Brain microvascular endothelial cell (primary cell): ENCODE measurements at regions not wholly inside any gene's neighbourhood (a gene's known extent, or its start where the extent isn't known, plus 50 kb on each side); places are given as distances from the start of the nearest gene placed in this dataset.

Experiments
- DNase-seq: peaks from one replicate; pipeline ENCODE4 v3.0.0-alpha.2; 2020
- H3K27ac ChIP-seq: fragments of 250-450 bp; sonication (Bioruptor Pico); 2 replicates; pipeline ENCODE4 v1.5.1; 2020; ENCODE audit warnings: mild to moderate bottlenecking, moderate library complexity
- H3K27me3 ChIP-seq: fragments of 250-450 bp; sonication (Bioruptor Pico); replicated peaks from 2 replicates; pipeline ENCODE4 v1.5.1; 2020; ENCODE audit warnings: mild to moderate bottlenecking
- H3K36me3 ChIP-seq: fragments of 250-450 bp; sonication (Bioruptor Pico); replicated peaks from 2 replicates; pipeline ENCODE4 v1.5.1; 2020; ENCODE audit warnings: mild to moderate bottlenecking
- H3K4me3 ChIP-seq: 2 replicates; pipeline ENCODE4 v1.5.1; 2011; ENCODE audit warnings: low read depth, mild to moderate bottlenecking, control low read depth, low read length, moderate library complexity
- CTCF ChIP-seq: IDR thresholded peaks from 2 replicates; pipeline ENCODE4 v1.5.1; 2011; ENCODE audit warnings: low read depth, mild to moderate bottlenecking, moderate library complexity, low read length, control low read depth, inconsistent platforms; ENCODE audit errors: missing control alignments
- in situ Hi-C: cut with HindIII; loops from 2 replicates; pipeline ENCODE4 v1.10.0; 2017; ENCODE audit warnings: low sequenced_read_pairs, low pct_ligation_motif_present

GRCh38 chr5:115386657-115387056 lies 90.2 kb upstream of the CCDC112 start:
- no peak for TF ChIP-seq CTCF
- Histone ChIP-seq H3K27ac (no peak overlapping the region), H3K36me3 (no peaks in the 10 kb centered on the region), H3K27me3 (no peaks in the 10 kb centered on the region), H3K4me3 (no peak overlapping the region)
- DNase-seq = no peak
- in situ Hi-C loops = no loop called here

- no peak overlapping the region for H3K27ac ChIP-seq
- DNase-seq = no peak
- H3K36me3 ChIP-seq = no peaks in the 10 kb centered on the region
- no peaks in the 10 kb centered on the region for H3K27me3 ChIP-seq
- no peak for TF ChIP-seq CTCF
- no peak overlapping the region for H3K4me3 ChIP-seq
- in situ Hi-C loops = no loop called here
These were observed 88.3 kb upstream of the CCDC112 start for GRCh38 chr5:115384587-115385375.

GRCh38 chr5:115382989-115383388 lies 86.5 kb upstream of the CCDC112 start:
- Histone ChIP-seq H3K27me3 (no peaks in the 10 kb centered on the region), H3K4me3 (no peak overlapping the region), H3K36me3 (no peaks in the 10 kb centered on the region), H3K27ac (no peak overlapping the region)
- in situ Hi-C loops = no loop called here
- no peak for DNase-seq
- TF ChIP-seq CTCF = no peak

- no peak for DNase-seq
- H3K36me3 ChIP-seq = no peaks in the 10 kb centered on the region
- TF ChIP-seq CTCF = no peak
- in situ Hi-C loops = no loop called here
- H3K27ac ChIP-seq = no peak overlapping the region
- H3K27me3 ChIP-seq = no peaks in the 10 kb centered on the region
- H3K4me3 ChIP-seq = no peak overlapping the region
These were observed 85.6 kb upstream of the CCDC112 start for GRCh38 chr5:115381911-115382662.

- no peak overlapping the region for H3K27ac ChIP-seq
These were observed 83.3 kb upstream of the CCDC112 start for GRCh38 chr5:115379622-115380344.

More at GRCh38 chr5:115379622-115380344, 83.3 kb upstream of the CCDC112 start:
- no peak for TF ChIP-seq CTCF
- Histone ChIP-seq H3K4me3 (no peak overlapping the region), H3K36me3 (no peaks in the 10 kb centered on the region), H3K27me3 (no peaks in the 10 kb centered on the region)
- in situ Hi-C loops = no loop called here
- DNase-seq = no peak
